DOHH2 (cell line): ENCODE measurements at regions not wholly inside any gene's neighbourhood (a gene's known extent, or its start where the extent isn't known, plus 50 kb on each side); places are given as distances from the start of the nearest gene placed in this dataset.

Experiments used
- H3F3A ChIP-seq: fragments of 200-600 bp; sonication (generic), shearing (Covaris generic); 2 replicates; pipeline ENCODE4 v1.6.0; 2016; ENCODE audit warnings: antibody characterized with exemption, mild to moderate bottlenecking; ENCODE audit not compliant: control insufficient read depth, insufficient read depth
- H3K27ac ChIP-seq: fragments of 200-600 bp; sonication (generic); 2 replicates; pipeline ENCODE4 v1.5.1; 2014; ENCODE audit warnings: low read depth, mild to moderate bottlenecking, low read length, moderate library complexity
- H3K27me3 ChIP-seq: fragments of 200-600 bp; sonication (generic); 2 replicates; pipeline ENCODE4 v1.6.1; 2014; ENCODE audit warnings: mild to moderate bottlenecking, low read length, mixed read lengths; ENCODE audit not compliant: control insufficient read depth
- H3K36me3 ChIP-seq: fragments of 200-600 bp; sonication (generic); 2 replicates; pipeline ENCODE4 v1.6.1; 2014; ENCODE audit warnings: mild to moderate bottlenecking, low read length, moderate library complexity, mixed read lengths; ENCODE audit not compliant: control insufficient read depth
- H3K4me1 ChIP-seq: fragments of 200-600 bp; sonication (generic); 2 replicates; pipeline ENCODE4 v1.6.1; 2014; ENCODE audit warnings: mild to moderate bottlenecking, low read length, mixed read lengths; ENCODE audit not compliant: control insufficient read depth
- H3K4me2 ChIP-seq: fragments of 200-600 bp; sonication (generic); 2 replicates; pipeline ENCODE4 v1.6.0; 2014; ENCODE audit warnings: mild to moderate bottlenecking, low read length, moderate library complexity
- H3K4me3 ChIP-seq: fragments of 200-600 bp; sonication (generic); 2 replicates; pipeline ENCODE4 v1.5.1; 2014; ENCODE audit warnings: mild to moderate bottlenecking, low read length, mixed read lengths
- H3K79me2 ChIP-seq: fragments of 200-600 bp; sonication (generic); 2 replicates; pipeline ENCODE4 v1.6.1; 2014; ENCODE audit warnings: mild to moderate bottlenecking, low read length, mixed read lengths; ENCODE audit not compliant: control insufficient read depth
- H3K9me2 ChIP-seq: fragments of 200-600 bp; sonication (generic); replicated peaks from 2 replicates; pipeline ENCODE4 v1.6.1; 2014; ENCODE audit warnings: mild to moderate bottlenecking, low read length, mixed read lengths; ENCODE audit not compliant: control insufficient read depth
- H3K9me3 ChIP-seq: fragments of 200-600 bp; sonication (generic); 2 replicates; pipeline ENCODE4 v1.6.1; 2014; ENCODE audit warnings: antibody characterized with exemption, low read length, mixed read lengths; ENCODE audit not compliant: control insufficient read depth, insufficient read depth
- H4K20me1 ChIP-seq: fragments of 200-600 bp; sonication (generic); 2 replicates; pipeline ENCODE4 v1.6.0; 2014; ENCODE audit warnings: low read depth, mild to moderate bottlenecking, antibody characterized with exemption, low read length, moderate library complexity; ENCODE audit not compliant: control insufficient read depth, insufficient read depth
- EZH2phosphoT487 ChIP-seq: fragments of 200-600 bp; sonication (generic); IDR thresholded peaks from 2 replicates; pipeline ENCODE4 v1.6.1; 2017; ENCODE audit warnings: borderline replicate concordance, mild to moderate bottlenecking, antibody characterized with exemption, low read length, moderate library complexity, mixed read lengths
- TF ChIP-seq, protein P1 (sequence below): fragments of 200-600 bp; sonication (generic); IDR thresholded peaks from one replicate; pipeline ENCODE4 v1.5.1; 2014; ENCODE audit warnings: antibody characterized with exemption, mild to moderate bottlenecking, low read depth, low read length; ENCODE audit not compliant: poor library complexity, severe bottlenecking

DNA sequence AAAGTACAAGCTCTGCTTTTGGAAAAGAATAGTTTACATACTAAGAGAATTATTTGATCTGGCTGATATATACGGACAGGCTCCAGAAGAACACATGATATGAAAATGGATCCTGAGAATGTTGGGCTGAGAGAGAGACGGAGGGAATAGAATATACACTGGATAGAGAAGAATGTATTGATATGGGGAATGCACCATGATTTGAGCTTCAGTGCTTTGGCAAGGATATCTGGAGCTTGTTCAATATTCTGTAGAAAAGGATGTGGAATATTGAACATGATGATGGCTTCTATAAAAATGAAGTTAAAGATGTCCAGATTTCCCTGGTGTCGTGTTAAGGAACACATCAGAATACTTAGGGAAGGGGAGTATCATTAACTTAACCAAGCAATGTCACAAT lies 280.5 kb upstream of the VLDLR start:
- H4K20me1 ChIP-seq: no peaks in the 10 kb centered on the region
- H3K27ac ChIP-seq: no peak overlapping the region
- H3K27me3 ChIP-seq: no peaks in the 10 kb centered on the region
- no peak overlapping the region for H3K4me2 ChIP-seq
- no peak overlapping the region for H3K4me3 ChIP-seq
- no peaks in the 10 kb centered on the region for H3K9me3 ChIP-seq
- no peaks in the 10 kb centered on the region for H3K36me3 ChIP-seq
- no peaks in the 10 kb centered on the region for H3K79me2 ChIP-seq
- H3K9me2 ChIP-seq: no peaks in the 10 kb centered on the region
- H3F3A ChIP-seq: no peaks in the 10 kb centered on the region
- no peak for TF ChIP-seq EZH2phosphoT487
- TF ChIP-seq, protein P1, sequence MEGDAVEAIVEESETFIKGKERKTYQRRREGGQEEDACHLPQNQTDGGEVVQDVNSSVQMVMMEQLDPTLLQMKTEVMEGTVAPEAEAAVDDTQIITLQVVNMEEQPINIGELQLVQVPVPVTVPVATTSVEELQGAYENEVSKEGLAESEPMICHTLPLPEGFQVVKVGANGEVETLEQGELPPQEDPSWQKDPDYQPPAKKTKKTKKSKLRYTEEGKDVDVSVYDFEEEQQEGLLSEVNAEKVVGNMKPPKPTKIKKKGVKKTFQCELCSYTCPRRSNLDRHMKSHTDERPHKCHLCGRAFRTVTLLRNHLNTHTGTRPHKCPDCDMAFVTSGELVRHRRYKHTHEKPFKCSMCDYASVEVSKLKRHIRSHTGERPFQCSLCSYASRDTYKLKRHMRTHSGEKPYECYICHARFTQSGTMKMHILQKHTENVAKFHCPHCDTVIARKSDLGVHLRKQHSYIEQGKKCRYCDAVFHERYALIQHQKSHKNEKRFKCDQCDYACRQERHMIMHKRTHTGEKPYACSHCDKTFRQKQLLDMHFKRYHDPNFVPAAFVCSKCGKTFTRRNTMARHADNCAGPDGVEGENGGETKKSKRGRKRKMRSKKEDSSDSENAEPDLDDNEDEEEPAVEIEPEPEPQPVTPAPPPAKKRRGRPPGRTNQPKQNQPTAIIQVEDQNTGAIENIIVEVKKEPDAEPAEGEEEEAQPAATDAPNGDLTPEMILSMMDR: no peak
- H3K4me1 ChIP-seq: no peaks in the 10 kb centered on the region

DNA sequence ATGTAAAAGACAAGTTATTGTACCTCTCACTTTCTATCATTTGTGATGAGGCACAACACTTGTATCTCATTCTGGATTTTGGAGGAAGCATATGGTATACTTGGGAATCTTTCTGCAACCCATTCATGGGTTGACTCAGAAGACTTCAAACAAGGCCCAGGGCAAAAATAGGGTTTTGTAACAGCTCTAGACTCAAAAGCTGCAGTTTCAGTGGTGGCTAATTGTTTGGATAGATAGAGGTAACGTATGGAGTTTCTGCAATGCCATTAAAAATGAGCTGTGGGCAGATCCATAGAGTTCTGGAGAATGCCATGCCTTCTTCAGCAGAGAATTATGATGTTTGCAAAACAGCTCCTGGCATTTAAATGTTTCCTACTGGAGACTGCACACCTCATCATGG lies 279.6 kb upstream of the VLDLR start:
- no peak overlapping the region for H3K4me3 ChIP-seq
- H3K79me2 ChIP-seq: no peaks in the 10 kb centered on the region
- no peaks in the 10 kb centered on the region for H3K36me3 ChIP-seq
- H3F3A ChIP-seq: no peaks in the 10 kb centered on the region
- TF ChIP-seq, protein P1: no peak
- no peak for TF ChIP-seq EZH2phosphoT487
- H3K9me3 ChIP-seq: no peaks in the 10 kb centered on the region
- no peaks in the 10 kb centered on the region for H3K4me1 ChIP-seq
- no peaks in the 10 kb centered on the region for H3K9me2 ChIP-seq
- no peaks in the 10 kb centered on the region for H3K27me3 ChIP-seq
- no peak overlapping the region for H3K27ac ChIP-seq
- no peaks in the 10 kb centered on the region for H4K20me1 ChIP-seq
- no peak overlapping the region for H3K4me2 ChIP-seq

DNA sequence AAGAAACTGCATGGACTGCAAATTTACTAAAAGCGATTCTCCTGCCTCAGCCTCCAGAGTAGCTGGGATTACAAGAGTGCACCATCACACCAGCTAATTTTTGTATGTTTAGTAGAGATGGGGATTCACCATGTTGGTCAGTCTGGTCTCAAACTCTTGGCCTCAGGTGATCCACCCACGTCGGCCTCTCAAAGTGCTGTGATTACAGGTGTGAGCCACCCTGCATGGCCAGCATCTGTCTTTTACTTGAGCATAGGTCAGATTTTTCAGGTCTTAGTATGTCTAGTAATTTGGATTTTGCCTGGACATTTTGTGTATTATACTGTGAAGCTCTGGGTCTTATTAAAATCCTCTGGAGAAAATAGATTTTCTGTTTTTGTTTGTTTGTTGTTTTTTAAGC lies 277.8 kb upstream of the VLDLR start:
- no peaks in the 10 kb centered on the region for H3F3A ChIP-seq

More for the DNA sequence above, 277.8 kb upstream of the VLDLR start:
- Histone ChIP-seq H3K9me3 (no peaks in the 10 kb centered on the region), H3K9me2 (no peaks in the 10 kb centered on the region), H3K79me2 (no peaks in the 10 kb centered on the region), H3K27ac (no peak overlapping the region), H3K36me3 (no peaks in the 10 kb centered on the region), H4K20me1 (no peaks in the 10 kb centered on the region), H3K4me2 (no peak overlapping the region), H3K27me3 (no peaks in the 10 kb centered on the region), H3K4me1 (no peaks in the 10 kb centered on the region), H3K4me3 (no peak overlapping the region)
- no peak for TF ChIP-seq EZH2phosphoT487
- TF ChIP-seq, protein P1: no peak
